Glomerular endothelial cell (primary cell): ENCODE measurements at regions not wholly inside any gene's neighbourhood (a gene's known extent, or its start where the extent isn't known, plus 50 kb on each side); places are given as distances from the start of the nearest gene placed in this dataset.

Experiments
- DNase-seq: peaks from one replicate; pipeline ENCODE4 v3.0.0-alpha.2; 2011; ENCODE audit warnings: low read depth, low spot score; ENCODE audit errors: extremely low read depth

DNA sequence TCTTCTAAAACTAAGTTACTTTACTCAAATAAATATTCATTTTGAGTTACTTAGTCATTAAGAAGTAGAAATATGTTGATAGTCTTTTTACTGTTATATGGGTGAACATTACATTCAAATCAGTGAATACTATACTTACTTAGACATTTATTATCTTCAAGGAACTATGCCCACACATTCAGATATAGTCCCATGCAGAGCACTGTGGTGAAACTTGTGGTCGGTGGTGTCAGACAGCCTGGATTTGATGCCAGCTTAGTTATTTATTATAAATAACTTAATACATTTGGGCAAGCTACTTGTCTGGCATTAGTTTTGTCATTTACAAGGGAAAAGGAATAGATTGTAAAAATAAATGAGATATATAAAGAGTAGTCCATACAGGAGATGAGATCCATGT is 149.5 kb downstream of the RAP2B start:
- DNase-seq = no peak

DNA sequence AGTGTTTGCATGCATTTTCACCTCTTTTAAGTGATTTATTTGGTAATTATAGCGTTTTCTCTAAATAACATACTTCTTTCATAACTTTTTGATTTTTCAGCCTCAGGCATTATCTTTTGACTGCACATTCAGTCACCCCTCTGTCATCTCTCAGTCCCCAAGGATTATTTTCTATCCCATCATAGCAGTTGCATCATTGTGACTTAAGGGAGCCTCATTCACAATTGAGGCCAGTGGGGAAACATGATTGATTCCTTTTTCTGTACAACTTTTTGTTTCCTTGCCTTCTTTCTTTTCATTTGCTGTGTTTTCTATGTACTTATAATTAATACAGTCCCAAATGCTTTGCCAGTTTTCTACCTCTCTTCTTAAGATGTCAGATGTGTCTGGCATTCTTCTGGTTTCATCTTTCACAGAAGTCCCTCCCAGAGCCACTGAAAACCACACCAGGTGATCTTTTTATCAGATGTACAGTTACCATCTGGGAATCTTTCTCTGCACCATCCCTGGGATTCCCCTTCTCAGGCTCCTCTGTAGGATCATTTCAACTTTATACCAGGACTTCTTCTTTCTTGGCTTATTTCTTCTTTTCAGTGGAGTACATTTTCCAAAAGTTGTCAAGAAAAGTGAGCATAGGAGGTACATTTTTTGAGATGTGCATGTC is 151.4 kb downstream of the RAP2B start:
- no peak for DNase-seq

DNA sequence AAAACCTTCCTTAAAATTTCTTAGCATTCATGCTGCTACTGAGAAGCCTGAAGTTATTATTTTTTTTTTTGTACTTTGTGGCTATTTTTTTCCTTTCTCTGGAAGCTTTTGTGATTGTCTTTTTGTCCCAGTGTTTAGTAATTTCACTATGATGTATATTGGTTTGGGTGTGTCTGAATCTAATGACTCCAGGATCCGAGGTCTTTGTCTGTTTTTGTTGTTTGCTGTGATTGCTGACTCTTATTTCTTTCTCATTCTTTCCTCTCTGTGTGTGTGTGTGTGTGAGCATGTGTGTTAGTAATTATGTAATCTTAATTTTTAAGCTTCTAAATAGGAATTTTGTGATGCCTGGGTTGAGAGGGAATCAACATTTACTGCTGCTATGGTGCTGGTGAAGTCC is 152.0 kb downstream of the RAP2B start:
- DNase-seq = no peak

DNA sequence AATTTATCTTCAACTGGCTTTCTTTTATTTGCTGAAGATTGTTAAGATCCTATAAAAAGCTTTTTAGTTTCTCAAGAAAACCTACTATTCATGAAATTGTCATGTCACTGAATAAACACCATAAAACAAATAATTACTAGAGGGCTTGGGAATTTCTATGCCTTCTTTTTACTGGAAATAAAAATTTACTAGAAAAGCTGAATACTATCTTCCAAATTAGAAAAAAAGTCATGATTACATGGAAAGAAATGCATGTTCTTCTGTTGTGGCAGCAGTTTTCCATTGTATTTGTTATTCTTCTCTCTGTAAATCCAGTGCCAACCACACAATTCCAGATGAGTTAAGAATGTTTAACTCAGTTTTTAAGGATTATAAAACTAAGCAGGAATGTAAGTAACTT is 153.8 kb downstream of the RAP2B start:
- no peak for DNase-seq

- no peak for DNase-seq
Measured at GRCh38 chr3:153319705-153320554, 157.9 kb downstream of the RAP2B start.

DNA sequence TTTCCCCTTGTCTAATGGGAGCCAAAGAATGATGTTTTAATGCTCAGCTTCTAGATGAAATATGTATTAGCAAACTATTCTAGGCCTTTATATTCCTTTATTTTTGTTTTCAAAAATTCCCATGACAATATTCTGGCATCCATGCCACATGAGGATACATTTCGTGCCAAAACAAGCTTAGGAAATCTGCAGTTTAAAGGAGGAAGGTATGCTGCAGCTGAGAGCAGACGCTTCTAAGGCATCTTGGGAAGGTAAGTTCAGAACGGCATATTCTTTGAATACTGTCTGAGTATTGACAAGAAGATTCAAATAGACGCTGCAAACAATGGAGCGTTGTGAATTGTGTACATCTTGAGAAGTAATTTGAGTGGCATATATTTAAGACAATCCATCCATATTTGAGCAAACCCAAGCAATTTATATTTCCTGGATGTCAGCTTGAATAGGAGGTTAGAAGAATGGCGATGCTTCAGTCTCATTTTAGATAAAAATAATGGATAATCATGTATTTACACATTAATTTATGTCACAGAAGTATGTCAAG is 158.6 kb downstream of the RAP2B start:
- no peak for DNase-seq

DNA sequence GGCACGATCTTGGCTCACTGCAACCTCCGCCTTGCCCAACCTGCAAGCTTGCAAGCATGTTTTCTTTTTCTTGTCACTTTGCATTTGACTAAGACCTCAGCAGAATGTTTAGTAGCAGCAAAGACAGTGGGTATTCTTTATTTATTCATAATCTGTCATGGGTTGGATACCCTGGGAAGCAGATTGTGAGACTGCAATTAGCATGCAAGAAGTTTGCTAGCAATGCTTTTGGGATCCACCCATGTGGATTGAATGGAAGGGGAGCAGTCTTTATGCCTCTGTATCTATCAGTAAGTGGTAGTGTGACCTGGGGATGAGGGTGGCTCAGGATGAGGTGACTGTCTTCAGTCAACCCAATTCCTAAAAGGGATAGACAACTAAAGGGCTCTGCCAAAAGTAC is 166.7 kb downstream of the RAP2B start:
- no peak for DNase-seq

DNA sequence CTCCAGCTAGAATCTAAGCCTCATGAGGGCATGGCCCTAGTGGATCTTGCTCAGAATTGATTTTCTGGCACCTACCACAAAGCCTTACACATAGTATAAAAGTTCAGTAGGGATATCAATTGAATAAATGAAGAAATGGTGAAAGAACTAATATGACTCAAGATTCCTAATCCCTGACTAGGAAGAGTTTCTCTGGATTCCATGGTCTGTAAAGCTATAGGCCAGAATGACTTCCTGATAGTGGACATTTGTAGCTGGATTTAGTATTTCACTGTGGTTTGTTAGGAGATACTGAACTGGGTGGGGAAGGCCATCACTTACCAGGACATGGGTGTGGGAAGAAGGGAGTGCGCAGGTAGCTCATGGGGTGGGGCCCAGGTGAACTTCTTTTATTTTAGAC is 168.9 kb downstream of the RAP2B start:
- DNase-seq = no peak

DNA sequence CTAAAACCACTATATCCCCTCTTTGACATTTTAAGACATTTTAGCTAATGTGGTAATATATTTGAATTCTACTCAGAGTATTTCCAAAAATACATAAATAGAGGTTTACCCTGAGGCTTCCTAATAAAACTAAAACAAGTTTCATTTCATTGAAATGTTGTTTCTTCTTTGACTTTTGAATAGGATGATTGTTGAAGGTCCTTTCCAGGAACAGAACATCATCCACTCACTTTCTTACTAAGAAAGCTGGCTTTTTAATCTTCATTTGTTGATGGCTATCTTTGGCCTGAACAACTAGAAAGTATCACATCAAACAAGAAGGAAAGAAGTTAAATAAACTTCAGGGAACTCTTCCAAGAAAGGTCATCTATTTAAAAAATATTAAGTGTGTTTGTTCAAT is 169.7 kb downstream of the RAP2B start:
- DNase-seq = no peak

DNA sequence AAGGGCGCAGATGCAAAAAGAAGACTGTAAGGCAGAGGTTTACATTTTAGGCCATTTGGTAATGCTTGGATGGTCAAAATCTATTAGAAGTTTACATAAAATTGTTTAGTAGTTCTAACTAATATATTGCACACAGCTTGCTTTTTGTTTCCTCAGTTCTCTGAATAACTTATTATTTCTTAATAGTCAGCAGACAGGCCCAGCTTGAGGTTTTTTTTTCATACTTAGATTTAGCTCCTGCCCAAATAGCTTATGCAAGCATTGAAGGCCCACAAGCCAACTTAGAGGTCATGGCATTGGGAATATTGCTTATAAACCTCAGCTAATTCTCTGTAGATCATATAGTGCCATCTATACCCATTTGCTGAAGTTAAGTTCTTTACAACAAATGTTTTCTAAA is 172.5 kb downstream of the RAP2B start:
- no peak for DNase-seq

DNA sequence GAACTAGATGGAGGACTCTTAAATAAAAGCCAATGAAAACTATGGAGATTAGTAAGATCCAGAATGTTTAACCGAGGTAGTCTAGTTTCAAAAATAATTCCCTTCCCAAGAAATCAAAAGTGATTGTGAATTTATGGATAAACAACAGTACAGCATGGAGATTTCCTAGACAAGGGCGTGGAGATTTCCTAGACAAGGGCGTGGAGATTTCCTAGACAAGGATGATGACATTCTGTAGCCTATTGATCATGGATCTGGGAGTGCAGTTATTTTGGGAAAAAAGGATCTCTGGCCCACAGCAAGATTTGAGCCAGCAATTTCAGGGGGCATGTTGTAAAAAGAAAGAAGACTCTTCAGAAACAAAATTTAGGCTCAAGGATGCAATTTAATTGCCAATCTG is 175.3 kb downstream of the RAP2B start:
- no peak for DNase-seq

DNA sequence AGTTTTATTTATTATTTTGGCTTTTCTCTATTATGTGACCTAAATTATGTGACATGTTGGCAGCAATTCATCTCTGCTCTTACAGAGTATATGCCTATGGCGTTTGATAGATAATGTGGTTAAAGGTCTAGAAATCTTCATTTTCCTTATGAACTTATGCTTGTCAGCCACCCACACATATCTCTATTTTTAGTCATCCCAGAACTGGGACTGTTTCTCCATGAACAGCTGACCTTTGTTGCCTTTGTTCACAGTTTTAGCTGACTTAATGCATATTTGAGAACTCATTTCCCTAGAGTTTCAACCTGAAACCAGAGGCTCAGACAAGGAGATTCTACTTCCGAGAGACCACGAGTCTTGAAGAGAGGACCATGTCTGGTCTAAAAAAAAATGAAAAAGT is 176.5 kb downstream of the RAP2B start:
- no peak for DNase-seq

- no peak for DNase-seq
Measured at GRCh38 chr3:153339065-153339464, 177.0 kb downstream of the RAP2B start.

DNA sequence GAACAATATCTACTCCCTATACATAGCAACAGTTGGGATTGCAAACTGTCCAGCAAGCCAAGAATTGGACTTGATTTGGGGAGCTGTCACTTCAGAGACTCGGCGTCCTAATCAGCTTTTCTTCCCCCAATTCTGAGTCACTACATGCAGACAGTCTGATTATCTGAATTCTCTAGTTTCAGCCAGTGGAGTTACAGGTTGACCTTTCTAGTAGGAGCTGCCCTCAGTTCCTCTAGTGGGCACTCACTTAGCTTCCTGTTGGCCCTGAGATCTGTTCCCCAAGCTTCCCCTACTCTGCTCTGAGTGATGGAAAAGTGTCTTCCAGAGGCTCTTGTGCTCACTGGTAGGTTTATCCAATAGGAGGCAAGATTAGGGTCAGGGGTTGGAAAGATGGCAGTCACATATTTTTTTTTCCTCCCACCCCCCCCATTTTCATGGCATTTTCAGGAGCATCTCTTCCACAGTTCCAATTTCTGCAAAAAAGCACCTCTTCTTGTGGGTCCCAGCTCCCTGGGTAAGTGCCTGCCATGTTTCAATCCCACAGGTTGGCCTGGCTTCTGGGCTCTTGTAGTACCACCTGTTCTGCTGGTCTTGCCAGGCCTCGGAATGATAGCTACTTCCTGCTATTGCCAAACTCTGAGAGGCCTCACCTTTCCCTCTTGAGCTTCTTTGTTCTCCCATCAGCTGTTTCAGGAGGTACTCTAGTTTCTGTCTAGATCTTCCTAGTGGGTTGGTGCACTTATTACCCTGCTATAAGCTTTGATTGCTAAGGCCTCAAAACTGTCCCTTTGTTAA is 182.2 kb downstream of the RAP2B start:
- DNase-seq = no peak

GRCh38 chr3:153348457-153349107 is 186.6 kb downstream of the RAP2B start:
- no peak for DNase-seq

DNA sequence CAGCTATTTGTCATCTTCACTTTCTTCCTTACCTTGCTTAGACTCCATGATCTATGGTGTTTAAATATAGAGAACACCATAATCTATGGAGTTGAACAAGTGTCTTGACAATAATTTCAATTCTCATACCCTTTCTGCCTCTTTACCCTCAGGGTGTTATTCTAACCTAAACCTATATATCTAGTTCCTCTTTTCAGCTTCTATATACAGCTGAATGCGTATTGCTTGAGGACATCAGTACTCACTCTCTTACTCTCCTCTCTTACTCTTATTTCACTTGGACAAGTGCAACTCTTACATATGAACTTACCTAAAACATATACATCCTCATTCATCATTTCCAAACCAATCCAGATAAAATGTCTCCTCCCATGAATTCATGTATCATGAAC is 187.1 kb downstream of the RAP2B start:
- no peak for DNase-seq

GRCh38 chr3:153350420-153350819 is 188.4 kb downstream of the RAP2B start:
- no peak for DNase-seq

GRCh38 chr3:153354641-153355040 is 192.6 kb downstream of the RAP2B start:
- DNase-seq = no peak

GRCh38 chr3:153355559-153355958 is 193.5 kb downstream of the RAP2B start:
- DNase-seq = no peak

DNA sequence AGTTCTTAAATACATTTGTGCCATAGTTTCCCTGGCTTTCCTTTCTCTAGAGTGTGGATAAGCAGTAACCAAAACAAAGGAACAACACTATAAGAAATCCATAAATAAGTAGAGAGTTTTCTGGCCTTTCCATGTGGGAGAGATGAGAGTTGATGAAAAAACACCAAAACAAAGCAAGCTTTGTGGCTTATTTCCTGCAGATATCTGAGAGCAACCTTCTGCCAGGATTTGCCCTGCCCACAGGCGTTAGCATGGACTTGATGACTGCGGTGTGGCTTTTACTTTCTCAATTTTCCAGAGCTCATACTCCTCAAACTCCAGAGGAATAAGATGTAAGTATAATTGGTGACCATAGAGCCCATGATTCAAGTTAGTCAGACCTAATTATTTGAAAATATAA is 194.9 kb downstream of the RAP2B start:
- no peak for DNase-seq

- no peak for DNase-seq
Measured at GRCh38 chr3:153357436-153357835, 195.4 kb downstream of the RAP2B start.
